ENCODE measurements at regions not wholly inside any gene's neighbourhood (a gene's known extent, or its start where the extent isn't known, plus 50 kb on each side); places are given as distances from the start of the nearest gene placed in this dataset.

DNA sequence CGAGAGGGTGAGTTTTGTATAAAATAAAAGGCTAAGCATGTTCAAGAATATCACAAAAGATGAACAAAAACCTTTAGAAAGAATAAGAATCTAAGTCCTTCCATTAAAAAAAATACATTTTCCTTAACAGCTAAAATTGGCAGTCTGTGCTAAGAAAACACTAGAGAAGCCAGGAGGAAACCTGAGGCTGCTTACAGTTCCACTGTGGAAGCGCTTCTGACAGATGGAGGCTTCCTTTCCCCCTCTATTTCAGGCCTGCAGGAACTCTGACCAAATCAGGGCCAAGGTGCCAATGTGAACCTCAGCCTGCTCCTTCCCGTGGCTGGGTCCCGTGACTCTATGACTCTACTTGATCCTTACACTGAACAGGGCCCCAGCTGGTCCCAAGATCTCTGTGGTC is 108.1 kb upstream of the ARHGAP28 start:
- CTCF ChIA-PET, result no interaction called here
- TF ChIP-seq NFRKB (IDR thresholded peaks at IDR 0.05) (no peak), TARDBP (IDR thresholded peaks at IDR 0.05) (no peak), ZNF384 (IDR thresholded peaks at IDR 0.05) (no peak), HDGF (IDR thresholded peaks at IDR 0.05; ENCODE audit: borderline replicate concordance) (no peak), ARNT (IDR thresholded peaks at IDR 0.05) (no peak), FOXM1 (IDR thresholded peaks at IDR 0.05; ENCODE audit: borderline replicate concordance) (no peak), CTBP1 (IDR thresholded peaks at IDR 0.05; ENCODE audit: borderline replicate concordance) (no peak), FOXK2 (IDR thresholded peaks at IDR 0.05) (no peak), ELF4 (IDR thresholded peaks at IDR 0.05) (no peak), SP1 (IDR thresholded peaks at IDR 0.05) (no peak), LEF1 (IDR thresholded peaks at IDR 0.05; ENCODE audit: borderline replicate concordance) (no peak), SUZ12 (IDR thresholded peaks at IDR 0.05) (no peak), L3MBTL2 (conservative IDR thresholded peaks at IDR 0.05) (no peak), BHLHE40 (IDR thresholded peaks at IDR 0.05; ENCODE audit: borderline replicate concordance) (no peak), FOXA1 (IDR thresholded peaks at IDR 0.05) (no peak)
- TF ChIP-seq, protein P1, sequence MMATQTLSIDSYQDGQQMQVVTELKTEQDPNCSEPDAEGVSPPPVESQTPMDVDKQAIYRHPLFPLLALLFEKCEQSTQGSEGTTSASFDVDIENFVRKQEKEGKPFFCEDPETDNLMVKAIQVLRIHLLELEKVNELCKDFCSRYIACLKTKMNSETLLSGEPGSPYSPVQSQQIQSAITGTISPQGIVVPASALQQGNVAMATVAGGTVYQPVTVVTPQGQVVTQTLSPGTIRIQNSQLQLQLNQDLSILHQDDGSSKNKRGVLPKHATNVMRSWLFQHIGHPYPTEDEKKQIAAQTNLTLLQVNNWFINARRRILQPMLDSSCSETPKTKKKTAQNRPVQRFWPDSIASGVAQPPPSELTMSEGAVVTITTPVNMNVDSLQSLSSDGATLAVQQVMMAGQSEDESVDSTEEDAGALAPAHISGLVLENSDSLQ (IDR thresholded peaks at IDR 0.05), result no peak
- POLR2A ChIA-PET, result no interaction called here
- DNase-seq (ENCODE audit: extremely low spot score), result no peak

DNA sequence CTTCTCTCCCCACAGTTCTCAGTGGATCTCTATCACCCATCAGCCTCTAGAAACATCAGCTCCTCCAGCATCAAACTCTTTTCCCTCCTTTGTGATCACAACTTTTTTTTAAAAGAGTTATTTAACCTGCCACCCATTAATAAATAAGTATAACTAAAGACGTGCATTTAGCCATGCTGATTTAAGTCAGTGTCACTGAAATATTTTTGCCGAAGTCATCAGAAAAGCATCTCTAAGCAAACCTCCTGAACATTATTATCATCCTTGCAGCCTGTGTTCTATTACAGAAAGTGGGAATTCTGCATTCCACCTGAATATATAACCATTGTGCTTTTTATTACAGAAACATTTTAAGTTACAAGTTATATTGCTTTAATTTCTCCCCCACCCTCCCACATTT is 106.2 kb upstream of the ARHGAP28 start:
- CTCF ChIA-PET, result no interaction called here
- POLR2A ChIA-PET, result no interaction called here
- no peak for DNase-seq (ENCODE audit: extremely low spot score)
- no peak for TF ChIP-seq SUZ12 (IDR thresholded peaks at IDR 0.05)
- no peak for TF ChIP-seq L3MBTL2 (conservative IDR thresholded peaks at IDR 0.05)
- TF ChIP-seq ELF4 (IDR thresholded peaks at IDR 0.05), result no peak
- TF ChIP-seq, protein P1 (IDR thresholded peaks at IDR 0.05), result no peak
- TF ChIP-seq BHLHE40 (IDR thresholded peaks at IDR 0.05; ENCODE audit: borderline replicate concordance), result no peak
- TF ChIP-seq ZNF384 (IDR thresholded peaks at IDR 0.05), result no peak
- no peak for TF ChIP-seq FOXM1 (IDR thresholded peaks at IDR 0.05; ENCODE audit: borderline replicate concordance)
- no peak for TF ChIP-seq SP1 (IDR thresholded peaks at IDR 0.05)
- no peak for TF ChIP-seq TARDBP (IDR thresholded peaks at IDR 0.05)
- no peak for TF ChIP-seq FOXK2 (IDR thresholded peaks at IDR 0.05)
- no peak for TF ChIP-seq FOXA1 (IDR thresholded peaks at IDR 0.05)
- TF ChIP-seq NFRKB (IDR thresholded peaks at IDR 0.05), result no peak
- TF ChIP-seq HDGF (IDR thresholded peaks at IDR 0.05; ENCODE audit: borderline replicate concordance), result no peak
- TF ChIP-seq ARNT (IDR thresholded peaks at IDR 0.05), result no peak

DNA sequence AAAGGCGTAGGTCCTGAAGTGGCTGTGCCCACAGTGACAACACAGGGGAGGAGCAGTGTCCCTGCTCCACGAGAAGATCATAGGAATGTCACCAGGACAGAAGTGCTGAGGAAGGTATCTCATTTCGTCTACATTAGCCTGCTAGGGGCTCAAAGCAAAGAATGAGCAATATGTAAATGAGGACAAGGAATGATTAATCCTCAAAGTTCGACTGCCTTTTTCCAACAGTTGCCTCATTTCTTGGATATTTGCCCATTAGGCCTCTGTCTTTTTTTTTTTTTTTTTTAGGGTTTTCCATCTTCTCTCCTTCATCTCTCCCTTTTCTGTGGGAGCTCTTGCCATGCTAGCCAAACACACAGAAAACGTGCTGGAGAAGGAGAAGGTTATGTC is 105.2 kb upstream of the ARHGAP28 start:
- TF ChIP-seq FOXM1 (IDR thresholded peaks at IDR 0.05; ENCODE audit: borderline replicate concordance) (no peak), SUZ12 (IDR thresholded peaks at IDR 0.05) (no peak), ELF4 (IDR thresholded peaks at IDR 0.05) (no peak), ARNT (IDR thresholded peaks at IDR 0.05) (no peak), HDGF (IDR thresholded peaks at IDR 0.05; ENCODE audit: borderline replicate concordance) (no peak), L3MBTL2 (conservative IDR thresholded peaks at IDR 0.05) (no peak), FOXA1 (IDR thresholded peaks at IDR 0.05) (no peak), NFRKB (IDR thresholded peaks at IDR 0.05) (no peak), CTBP1 (IDR thresholded peaks at IDR 0.05; ENCODE audit: borderline replicate concordance) (no peak), ZNF384 (IDR thresholded peaks at IDR 0.05) (no peak), SP1 (IDR thresholded peaks at IDR 0.05) (no peak)
- TF ChIP-seq, protein P1 (IDR thresholded peaks at IDR 0.05), result no peak
- ChIA-PET CTCF (no interaction called here), POLR2A (no interaction called here)
- no peak for DNase-seq (ENCODE audit: extremely low spot score)

DNA sequence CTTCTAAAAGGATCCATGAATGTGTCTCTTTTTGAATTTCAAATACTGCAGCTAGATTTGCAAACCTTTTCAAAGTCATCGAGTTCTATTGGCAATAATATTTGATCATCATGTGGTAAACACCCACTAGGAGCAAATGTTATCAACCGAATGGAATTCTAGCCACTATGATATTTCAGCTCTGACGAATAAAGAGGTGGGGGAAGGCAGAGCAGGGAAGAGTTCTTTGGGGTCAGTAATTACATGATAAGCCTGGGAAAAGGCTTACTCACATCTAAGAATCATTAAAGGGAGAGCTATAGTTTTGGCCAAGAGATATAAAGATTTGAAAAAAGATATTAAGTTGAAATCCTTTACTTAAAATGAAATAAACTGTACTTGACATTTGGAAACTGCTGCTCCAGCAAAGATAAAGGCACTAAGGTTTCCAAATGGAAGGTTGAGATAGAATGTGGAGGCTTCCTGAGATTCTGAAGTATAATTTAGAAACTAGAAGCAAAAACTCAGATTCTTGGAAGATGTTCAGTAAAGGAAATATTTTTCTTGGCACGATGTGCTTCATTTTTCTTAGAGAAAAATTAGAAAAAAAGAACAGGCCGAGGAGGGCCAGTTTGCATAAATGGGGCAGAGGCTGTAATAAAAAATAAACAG is 104.7 kb upstream of the ARHGAP28 start:
- POLR2A ChIA-PET, result no interaction called here
- no peak for TF ChIP-seq BHLHE40 (IDR thresholded peaks at IDR 0.05; ENCODE audit: borderline replicate concordance)
- TF ChIP-seq, protein P1 (IDR thresholded peaks at IDR 0.05), result no peak
- no peak for TF ChIP-seq NFRKB (IDR thresholded peaks at IDR 0.05)
- no peak for TF ChIP-seq CTBP1 (IDR thresholded peaks at IDR 0.05; ENCODE audit: borderline replicate concordance)
- no peak for TF ChIP-seq HDGF (IDR thresholded peaks at IDR 0.05; ENCODE audit: borderline replicate concordance)
- TF ChIP-seq LEF1 (IDR thresholded peaks at IDR 0.05; ENCODE audit: borderline replicate concordance), result no peak
- TF ChIP-seq FOXA1 (IDR thresholded peaks at IDR 0.05), result no peak
- TF ChIP-seq L3MBTL2 (conservative IDR thresholded peaks at IDR 0.05), result no peak
- no peak for TF ChIP-seq ELF4 (IDR thresholded peaks at IDR 0.05)
- no peak for TF ChIP-seq TARDBP (IDR thresholded peaks at IDR 0.05)
- no peak for TF ChIP-seq ZNF384 (IDR thresholded peaks at IDR 0.05)
- TF ChIP-seq SP1 (IDR thresholded peaks at IDR 0.05), result no peak
- no peak for TF ChIP-seq SUZ12 (IDR thresholded peaks at IDR 0.05)
- no peak for TF ChIP-seq ARNT (IDR thresholded peaks at IDR 0.05)
- CTCF ChIA-PET, result no interaction called here
- no peak for DNase-seq (ENCODE audit: extremely low spot score)

DNA sequence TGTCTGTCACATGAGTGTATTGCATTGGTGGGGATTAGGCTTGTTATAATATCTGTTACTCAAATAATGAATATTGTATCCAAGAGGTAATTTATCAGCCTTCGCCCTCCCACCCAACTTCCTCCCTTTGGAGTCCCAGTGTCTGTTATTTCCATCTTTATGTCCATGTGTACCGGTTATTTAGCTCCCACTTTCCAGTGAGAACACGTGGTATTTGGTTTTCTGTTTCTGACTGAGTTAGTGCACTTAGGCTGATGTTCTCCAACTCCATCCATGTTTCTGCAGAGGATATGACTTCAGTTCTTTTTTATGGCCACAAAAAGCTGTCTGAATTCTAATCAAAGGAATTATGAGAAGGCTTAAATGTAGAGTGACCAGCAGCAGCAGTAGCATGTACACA is 104.0 kb upstream of the ARHGAP28 start:
- ChIA-PET POLR2A (no interaction called here), CTCF (no interaction called here)
- TF ChIP-seq, protein P1 (IDR thresholded peaks at IDR 0.05), result no peak
- TF ChIP-seq BHLHE40 (IDR thresholded peaks at IDR 0.05; ENCODE audit: borderline replicate concordance) (no peak), FOXA1 (IDR thresholded peaks at IDR 0.05) (no peak), L3MBTL2 (conservative IDR thresholded peaks at IDR 0.05) (no peak), TARDBP (IDR thresholded peaks at IDR 0.05) (no peak), HDGF (IDR thresholded peaks at IDR 0.05; ENCODE audit: borderline replicate concordance) (no peak), SP1 (IDR thresholded peaks at IDR 0.05) (no peak), ZNF384 (IDR thresholded peaks at IDR 0.05) (no peak), CTBP1 (IDR thresholded peaks at IDR 0.05; ENCODE audit: borderline replicate concordance) (no peak), ELF4 (IDR thresholded peaks at IDR 0.05) (no peak), LEF1 (IDR thresholded peaks at IDR 0.05; ENCODE audit: borderline replicate concordance) (no peak), FOXM1 (IDR thresholded peaks at IDR 0.05; ENCODE audit: borderline replicate concordance) (no peak), FOXK2 (IDR thresholded peaks at IDR 0.05) (no peak), NFRKB (IDR thresholded peaks at IDR 0.05) (no peak), SUZ12 (IDR thresholded peaks at IDR 0.05) (no peak), ARNT (IDR thresholded peaks at IDR 0.05) (no peak)
- no peak for DNase-seq (ENCODE audit: extremely low spot score)

Data from HEK293T (cell line).